ENCODE measurements at regions not wholly inside any gene's neighbourhood (a gene's known extent, or its start where the extent isn't known, plus 50 kb on each side); places are given as distances from the start of the nearest gene placed in this dataset.

DNA sequence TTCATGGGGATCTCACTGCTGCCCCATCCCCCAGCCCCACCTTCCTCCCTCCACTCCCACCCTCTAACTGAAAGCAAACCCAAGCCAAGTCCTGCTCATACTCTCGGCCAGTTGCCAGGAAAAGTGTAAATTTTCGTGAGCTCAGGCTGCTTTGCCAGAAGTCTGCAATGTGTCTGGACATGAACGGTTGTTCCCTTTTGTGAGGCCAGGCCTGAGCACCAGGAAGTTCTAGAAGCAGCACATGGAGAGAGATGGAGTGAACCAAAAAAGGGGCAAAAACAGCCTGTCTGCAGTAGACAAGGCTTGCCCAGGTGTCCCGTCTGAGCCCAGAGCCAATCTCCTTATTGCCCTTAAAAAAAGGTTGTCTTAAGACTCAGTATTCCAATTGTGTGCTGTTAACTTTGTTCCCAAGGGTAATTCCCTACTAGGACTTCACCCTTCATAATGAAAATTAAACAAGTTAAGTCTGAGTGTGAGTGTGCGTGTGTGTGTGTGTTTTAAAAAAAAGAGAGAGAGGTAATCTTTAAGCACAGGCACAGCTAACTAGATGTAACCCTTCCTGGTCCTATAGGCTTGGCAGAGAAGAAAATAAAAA lies 247.1 kb downstream of the BCL11A start:
- no peaks in the 10 kb centered on the region for H3K36me3 ChIP-seq
- H3K4me1 ChIP-seq: no peaks in the 10 kb centered on the region
- TF ChIP-seq POLR2A (IDR thresholded peaks at IDR 0.05) (no peak), POLR2AphosphoS5 (IDR thresholded peaks at IDR 0.05) (no peak), CTCF (IDR thresholded peaks at IDR 0.05) (no peak)
- peak overlapping the region; percentile 4 to 55 for H3K27ac ChIP-seq
- H3K9me3 ChIP-seq: no peaks in the 10 kb centered on the region
- intact Hi-C loops (cut with DNase I; ENCODE audit: low total_unique reads): no loop called here
- no peaks in the 10 kb centered on the region for H3K27me3 ChIP-seq
- DNase-seq (ENCODE audit: low spot score in 2 of 2): no peak
- H3K4me3 ChIP-seq: no peak overlapping the region

GRCh38 chr2:60303680-60304079 lies 249.8 kb downstream of the BCL11A start:
- TF ChIP-seq POLR2AphosphoS5 (IDR thresholded peaks at IDR 0.05) (no peak), CTCF (IDR thresholded peaks at IDR 0.05) (no peak), POLR2A (IDR thresholded peaks at IDR 0.05) (no peak)
- intact Hi-C loops (cut with DNase I; ENCODE audit: low total_unique reads): no loop called here
- H3K36me3 ChIP-seq: no peaks in the 10 kb centered on the region

DNA sequence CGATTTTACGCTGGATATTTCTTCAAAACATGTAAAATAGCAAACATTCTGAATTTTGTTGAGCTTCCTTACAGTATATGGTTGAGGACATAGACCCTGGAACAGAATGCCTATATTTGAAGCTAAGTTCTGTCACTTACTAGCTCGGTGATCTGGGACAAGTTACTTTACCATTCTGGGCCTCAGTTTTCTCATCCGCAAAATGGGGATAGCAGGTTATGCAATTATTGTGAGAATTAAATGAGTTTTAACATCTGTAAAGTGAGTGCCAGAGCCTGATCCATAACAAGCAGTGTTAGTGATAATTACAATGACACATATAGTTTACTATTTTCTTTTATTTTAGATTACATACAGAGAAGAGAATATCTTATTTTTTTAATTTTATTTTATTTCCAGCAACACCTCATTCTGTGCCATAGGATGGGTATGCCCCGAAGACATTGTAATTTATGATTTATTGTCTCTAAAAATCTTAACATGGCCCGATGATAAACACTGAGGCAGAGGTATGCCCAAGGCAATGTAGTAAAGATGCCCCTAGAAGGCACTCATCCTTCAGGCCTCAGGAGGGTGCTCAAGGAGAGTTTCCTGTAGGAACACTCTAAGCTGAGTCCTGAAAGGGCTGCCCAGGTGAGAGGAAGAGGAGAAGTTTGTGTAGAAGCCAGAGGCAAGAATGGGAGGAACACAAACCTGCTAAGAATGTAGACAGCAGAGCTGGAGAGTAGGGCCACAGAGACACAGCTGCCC lies 250.9 kb downstream of the BCL11A start:
- H3K27me3 ChIP-seq: no peaks in the 10 kb centered on the region
- TF ChIP-seq POLR2AphosphoS5 (IDR thresholded peaks at IDR 0.05): no peak
- H3K27ac ChIP-seq: no peak overlapping the region
- H3K36me3 ChIP-seq: no peaks in the 10 kb centered on the region
- intact Hi-C loops (cut with DNase I; ENCODE audit: low total_unique reads): no loop called here
- H3K4me1 ChIP-seq: no peaks in the 10 kb centered on the region
- no peak for DNase-seq (ENCODE audit: low spot score in 2 of 2)
- no peak overlapping the region for H3K4me3 ChIP-seq
- no peaks in the 10 kb centered on the region for H3K9me3 ChIP-seq

More at GRCh38 chr2:60303680-60304079, 249.8 kb downstream of the BCL11A start:
- H3K4me1 ChIP-seq: no peaks in the 10 kb centered on the region
- H3K9me3 ChIP-seq: no peaks in the 10 kb centered on the region
- no peaks in the 10 kb centered on the region for H3K27me3 ChIP-seq
- no peak overlapping the region for H3K27ac ChIP-seq
- no peak for DNase-seq (ENCODE audit: low spot score in 2 of 2)
- H3K4me3 ChIP-seq: no peak overlapping the region

GRCh38 chr2:60301726-60302125 lies 251.7 kb downstream of the BCL11A start:
- Histone ChIP-seq H3K27me3 (no peaks in the 10 kb centered on the region), H3K27ac (no peak overlapping the region), H3K9me3 (no peaks in the 10 kb centered on the region), H3K4me1 (no peaks in the 10 kb centered on the region), H3K36me3 (no peaks in the 10 kb centered on the region), H3K4me3 (no peak overlapping the region)
- no peak for DNase-seq (ENCODE audit: low spot score in 2 of 2)
- TF ChIP-seq POLR2A (IDR thresholded peaks at IDR 0.05): no peak
- no peak for TF ChIP-seq POLR2AphosphoS5 (IDR thresholded peaks at IDR 0.05)
- no peak for TF ChIP-seq CTCF (IDR thresholded peaks at IDR 0.05)
- intact Hi-C loops (cut with DNase I; ENCODE audit: low total_unique reads): no loop called here

DNA sequence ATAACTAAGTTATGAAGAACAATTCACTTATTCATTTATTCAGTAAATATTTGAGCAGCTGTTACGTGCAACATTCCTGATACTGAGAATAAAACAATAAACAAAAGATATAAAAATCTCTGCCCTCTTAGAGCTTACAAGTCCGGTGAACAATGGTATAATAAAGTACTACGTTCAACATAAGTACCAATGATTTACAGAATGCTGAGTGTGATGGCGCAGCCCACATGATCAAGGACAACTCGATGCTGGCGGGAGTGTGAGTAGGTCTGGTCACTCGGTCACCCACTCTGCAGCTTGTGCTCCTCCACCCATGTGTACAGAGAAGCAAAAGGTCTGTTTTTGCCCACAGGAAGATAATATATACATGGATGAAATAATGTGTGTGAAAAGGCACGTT lies 254.3 kb downstream of the BCL11A start:
- no peaks in the 10 kb centered on the region for H3K27me3 ChIP-seq
- DNase-seq (ENCODE audit: low spot score in 2 of 2): no peak
- H3K4me3 ChIP-seq: no peak overlapping the region
- TF ChIP-seq CTCF (IDR thresholded peaks at IDR 0.05) (no peak), POLR2AphosphoS5 (IDR thresholded peaks at IDR 0.05) (no peak), POLR2A (IDR thresholded peaks at IDR 0.05) (no peak)
- H3K4me1 ChIP-seq: no peaks in the 10 kb centered on the region
- H3K9me3 ChIP-seq: no peaks in the 10 kb centered on the region
- intact Hi-C loops (cut with DNase I; ENCODE audit: low total_unique reads): no loop called here
- no peaks in the 10 kb centered on the region for H3K36me3 ChIP-seq
- no peak overlapping the region for H3K27ac ChIP-seq
